GM13977 (cell line): ENCODE measurements at regions not wholly inside any gene's neighbourhood (a gene's known extent, or its start where the extent isn't known, plus 50 kb on each side); places are given as distances from the start of the nearest gene placed in this dataset.

ENCODE experiments used
- DNase-seq: peaks from one replicate; pipeline ENCODE4 v3.0.0; 2012; ENCODE audit warnings: low spot score
- in situ Hi-C: fragments of 300-500 bp; cut with MboI; formaldehyde crosslinking; loops from one replicate; pipeline ENCODE4 v1.12.0; 2022; ENCODE audit warnings: low sequenced_read_pairs, low pct_unique_long_range_greater_than_20kb, mixed read lengths, inconsistent platforms; ENCODE audit not compliant: unreplicated experiment
- TF ChIP-seq, protein P1 (sequence below): IDR thresholded peaks from 2 replicates; pipeline ENCODE4 v1.5.1; 2012; ENCODE audit warnings: mild to moderate bottlenecking, control low read depth; ENCODE audit not compliant: insufficient read depth; ENCODE audit errors: extremely low read depth, missing control alignments

DNA sequence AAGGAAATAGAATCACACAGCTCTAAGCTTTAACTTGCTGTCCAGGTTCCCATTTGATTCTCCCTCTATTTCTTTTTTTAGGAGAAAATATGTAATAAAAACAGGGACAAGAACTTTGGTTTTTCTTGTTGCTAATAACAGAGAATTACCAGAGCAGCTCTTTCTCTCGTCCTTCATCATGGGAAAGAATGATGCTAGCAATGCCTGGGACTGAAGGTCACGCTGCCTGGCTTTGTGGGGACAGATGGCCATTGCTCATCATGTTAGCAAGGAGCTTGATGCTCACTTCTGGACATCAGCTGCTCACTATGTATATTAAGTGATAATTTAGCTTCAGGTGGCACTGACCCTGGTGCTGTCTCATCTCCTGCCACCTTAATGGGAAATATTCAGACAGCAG lies 77.3 kb upstream of the AKT3 start:
- in situ Hi-C loops, result no loop called here
- TF ChIP-seq, protein P1, sequence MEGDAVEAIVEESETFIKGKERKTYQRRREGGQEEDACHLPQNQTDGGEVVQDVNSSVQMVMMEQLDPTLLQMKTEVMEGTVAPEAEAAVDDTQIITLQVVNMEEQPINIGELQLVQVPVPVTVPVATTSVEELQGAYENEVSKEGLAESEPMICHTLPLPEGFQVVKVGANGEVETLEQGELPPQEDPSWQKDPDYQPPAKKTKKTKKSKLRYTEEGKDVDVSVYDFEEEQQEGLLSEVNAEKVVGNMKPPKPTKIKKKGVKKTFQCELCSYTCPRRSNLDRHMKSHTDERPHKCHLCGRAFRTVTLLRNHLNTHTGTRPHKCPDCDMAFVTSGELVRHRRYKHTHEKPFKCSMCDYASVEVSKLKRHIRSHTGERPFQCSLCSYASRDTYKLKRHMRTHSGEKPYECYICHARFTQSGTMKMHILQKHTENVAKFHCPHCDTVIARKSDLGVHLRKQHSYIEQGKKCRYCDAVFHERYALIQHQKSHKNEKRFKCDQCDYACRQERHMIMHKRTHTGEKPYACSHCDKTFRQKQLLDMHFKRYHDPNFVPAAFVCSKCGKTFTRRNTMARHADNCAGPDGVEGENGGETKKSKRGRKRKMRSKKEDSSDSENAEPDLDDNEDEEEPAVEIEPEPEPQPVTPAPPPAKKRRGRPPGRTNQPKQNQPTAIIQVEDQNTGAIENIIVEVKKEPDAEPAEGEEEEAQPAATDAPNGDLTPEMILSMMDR, result no peak
- no peak for DNase-seq

DNA sequence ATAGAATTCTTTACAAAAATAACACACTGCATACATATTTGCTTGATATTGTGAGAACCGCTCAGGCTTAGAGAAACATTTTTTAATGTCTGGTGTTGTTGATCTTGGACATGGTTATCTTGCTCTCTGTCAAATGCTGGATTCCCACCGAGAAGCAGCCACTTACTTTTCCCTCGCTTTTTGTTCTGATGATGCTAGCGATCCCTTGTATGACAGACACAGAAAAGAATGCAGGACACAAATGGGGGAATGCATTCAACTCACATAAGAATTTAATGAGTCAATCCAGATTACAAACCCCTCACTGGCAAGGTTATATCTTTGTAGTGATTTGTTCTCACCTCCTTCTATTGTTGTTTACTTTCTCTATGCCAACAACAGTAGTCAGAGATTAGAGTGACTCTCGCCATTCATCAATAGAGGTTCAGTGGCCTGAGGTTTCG lies 76.8 kb upstream of the AKT3 start:
- in situ Hi-C loops, result no loop called here
- TF ChIP-seq, protein P1, result no peak
- DNase-seq, result no peak

DNA sequence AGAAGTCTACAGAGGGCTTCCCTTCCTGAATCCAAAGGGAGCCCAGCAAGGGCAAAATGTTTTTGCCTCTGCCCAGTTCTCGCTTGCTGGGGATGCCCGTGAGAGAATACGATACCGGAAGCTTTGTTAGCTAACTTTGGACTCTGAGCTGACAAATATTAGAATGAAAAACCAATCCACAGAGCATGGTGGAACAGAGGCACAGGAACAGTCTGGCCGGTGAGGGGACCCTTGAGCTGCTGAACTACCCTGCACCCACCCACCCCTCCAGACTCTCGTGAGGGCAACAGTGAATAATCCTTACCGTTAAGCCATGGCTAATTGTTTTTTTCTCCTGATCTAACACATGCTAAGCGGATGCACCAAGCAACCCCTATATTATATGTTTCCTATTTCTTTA lies 76.3 kb upstream of the AKT3 start:
- in situ Hi-C loops, result no loop called here
- TF ChIP-seq, protein P1, result no peak
- no peak for DNase-seq

DNA sequence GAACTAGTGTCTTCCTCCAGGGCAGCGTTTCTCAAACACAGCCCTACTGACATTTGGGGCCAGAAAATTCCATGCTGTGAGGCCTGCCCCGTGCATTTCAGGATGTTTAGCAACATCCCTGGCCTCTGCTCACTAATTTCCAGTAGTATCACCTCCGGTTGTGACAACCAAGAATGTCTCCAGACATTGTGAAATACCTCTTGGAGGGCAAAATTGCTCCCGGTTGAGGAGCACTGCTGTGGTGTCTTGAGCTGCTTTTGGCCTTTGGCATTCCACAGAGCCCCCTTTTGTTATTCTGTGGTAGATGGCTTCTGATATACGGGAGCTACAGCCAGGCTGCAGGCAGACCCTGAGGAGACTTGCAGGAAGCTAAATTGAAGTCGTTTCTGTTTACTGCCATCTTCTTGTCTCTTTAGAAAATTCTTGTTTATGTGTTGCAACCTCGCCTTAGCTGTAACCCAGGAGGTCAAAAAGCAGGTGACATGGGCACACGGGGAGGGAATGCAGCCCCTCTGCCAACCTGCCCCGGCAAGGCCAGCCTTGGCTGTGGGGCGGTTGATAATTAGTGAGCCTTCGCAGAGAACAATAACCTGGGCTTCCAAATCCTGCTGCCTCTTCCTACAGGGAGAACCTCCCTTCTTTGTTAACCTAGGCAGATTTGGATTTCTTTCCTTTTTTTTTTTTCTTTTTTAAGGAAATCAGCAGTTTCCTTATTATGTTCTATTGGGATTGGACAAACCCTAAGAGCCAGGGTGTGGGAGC lies 74.7 kb upstream of the AKT3 start:
- no peak for DNase-seq
- in situ Hi-C loops, result no loop called here
- TF ChIP-seq, protein P1, result no peak

DNA sequence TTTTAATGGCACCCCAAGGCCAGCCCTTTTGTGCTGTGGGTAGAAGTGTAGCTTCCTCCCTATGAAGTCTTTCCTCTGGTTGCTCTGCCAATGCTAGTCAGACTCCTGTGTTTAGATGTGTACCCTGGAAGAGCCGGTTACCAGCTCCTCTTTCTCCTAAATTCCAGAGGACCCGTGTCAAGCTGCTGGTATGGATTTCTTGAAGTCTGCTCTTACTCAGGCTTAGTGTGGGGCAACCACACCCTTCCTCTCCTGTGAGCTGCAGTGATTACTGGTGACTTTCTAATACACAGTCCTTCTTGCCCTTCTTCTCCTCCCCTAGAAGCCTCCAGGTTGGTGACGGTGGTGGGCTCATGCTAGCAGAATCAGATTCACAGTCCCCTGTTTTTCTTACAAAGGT lies 74.1 kb upstream of the AKT3 start:
- TF ChIP-seq, protein P1, result no peak
- no peak for DNase-seq
- in situ Hi-C loops, result no loop called here

DNA sequence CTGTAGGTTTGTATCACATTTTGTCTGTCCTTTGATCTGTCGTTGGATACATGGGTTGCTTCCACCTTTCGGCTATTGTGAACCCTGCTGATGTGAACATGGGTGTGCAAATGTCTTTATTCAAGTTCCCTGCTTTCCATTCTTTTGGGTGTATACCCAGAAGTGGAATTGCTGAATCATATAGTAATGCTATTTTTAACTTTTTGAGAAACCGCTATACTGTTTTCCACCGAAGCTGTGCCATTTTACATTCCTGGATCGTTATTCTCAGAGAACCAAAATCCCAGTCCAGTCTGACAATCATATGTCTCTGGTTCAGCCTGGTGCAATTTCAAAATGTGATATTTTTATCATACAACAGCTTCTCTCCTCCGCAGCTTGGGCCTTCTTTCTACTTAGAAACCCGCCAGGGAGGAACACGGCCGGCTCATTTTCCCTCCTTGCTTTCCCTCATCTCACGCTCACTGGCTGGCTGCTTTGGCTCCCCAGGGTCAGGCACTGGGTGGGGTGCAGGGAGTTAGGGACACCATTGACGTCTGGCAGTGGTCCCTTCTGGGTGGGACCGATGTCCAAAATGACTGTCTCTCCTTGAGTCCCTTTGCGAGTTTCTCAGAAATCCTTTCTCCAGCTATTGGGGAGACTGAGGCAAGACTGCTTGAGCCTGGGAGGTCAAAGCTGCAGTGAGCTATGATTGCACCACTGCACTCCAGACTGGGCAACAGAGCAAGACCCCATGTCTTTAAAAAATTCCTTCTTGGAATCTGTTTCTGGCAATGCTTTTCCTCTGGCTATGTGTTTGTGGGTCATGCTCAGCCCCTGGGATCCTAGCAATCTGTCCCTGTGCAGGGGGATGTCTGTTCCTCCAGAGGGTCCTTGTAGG lies 73.5 kb upstream of the AKT3 start:
- in situ Hi-C loops, result no loop called here
- TF ChIP-seq, protein P1, result no peak
- DNase-seq, result no peak
